ENCODE measurements at regions not wholly inside any gene's neighbourhood (a gene's known extent, or its start where the extent isn't known, plus 50 kb on each side); places are given as distances from the start of the nearest gene placed in this dataset.

DNA sequence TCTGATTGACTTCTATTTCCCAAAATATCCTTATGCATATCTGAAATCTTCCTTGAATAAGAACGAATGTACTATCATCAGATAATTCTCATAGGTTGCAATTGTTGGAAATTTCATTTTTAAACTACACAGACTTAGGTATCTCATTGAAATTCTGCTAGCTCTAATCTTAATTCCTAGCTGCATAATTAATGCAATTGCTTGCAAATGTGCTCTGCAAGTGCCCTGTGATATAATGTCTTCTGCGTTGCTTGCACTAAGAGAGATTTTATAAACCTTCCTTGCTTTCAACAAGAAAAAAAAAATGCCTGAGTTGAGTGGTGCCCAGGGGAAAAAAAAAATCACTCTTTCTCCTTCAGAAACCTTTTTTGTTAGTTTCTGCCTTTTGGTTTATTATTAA is 354.9 kb downstream of the TFAP2A start:
- no peak overlapping the region for H3K4me3 ChIP-seq (replicated peaks in 1 of 2; ENCODE audit: low read depth in 1 of 2, low read length in 2 of 2)
- no TSS peak for BruUV-seq (replicated peaks)
- TF ChIP-seq, protein P1, sequence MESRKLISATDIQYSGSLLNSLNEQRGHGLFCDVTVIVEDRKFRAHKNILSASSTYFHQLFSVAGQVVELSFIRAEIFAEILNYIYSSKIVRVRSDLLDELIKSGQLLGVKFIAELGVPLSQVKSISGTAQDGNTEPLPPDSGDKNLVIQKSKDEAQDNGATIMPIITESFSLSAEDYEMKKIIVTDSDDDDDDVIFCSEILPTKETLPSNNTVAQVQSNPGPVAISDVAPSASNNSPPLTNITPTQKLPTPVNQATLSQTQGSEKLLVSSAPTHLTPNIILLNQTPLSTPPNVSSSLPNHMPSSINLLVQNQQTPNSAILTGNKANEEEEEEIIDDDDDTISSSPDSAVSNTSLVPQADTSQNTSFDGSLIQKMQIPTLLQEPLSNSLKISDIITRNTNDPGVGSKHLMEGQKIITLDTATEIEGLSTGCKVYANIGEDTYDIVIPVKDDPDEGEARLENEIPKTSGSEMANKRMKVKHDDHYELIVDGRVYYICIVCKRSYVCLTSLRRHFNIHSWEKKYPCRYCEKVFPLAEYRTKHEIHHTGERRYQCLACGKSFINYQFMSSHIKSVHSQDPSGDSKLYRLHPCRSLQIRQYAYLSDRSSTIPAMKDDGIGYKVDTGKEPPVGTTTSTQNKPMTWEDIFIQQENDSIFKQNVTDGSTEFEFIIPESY (IDR thresholded peaks at IDR 0.05; ENCODE audit: extremely low read depth, insufficient replicate concordance, low read length): no peak
- TF ChIP-seq ZFX (IDR thresholded peaks at IDR 0.05) (no peak), CEBPB (IDR thresholded peaks at IDR 0.05; ENCODE audit: low read depth) (no peak), ELF1 (IDR thresholded peaks at IDR 0.05; ENCODE audit: borderline replicate concordance, low read depth) (no peak)
- TF ChIP-seq, protein P2, sequence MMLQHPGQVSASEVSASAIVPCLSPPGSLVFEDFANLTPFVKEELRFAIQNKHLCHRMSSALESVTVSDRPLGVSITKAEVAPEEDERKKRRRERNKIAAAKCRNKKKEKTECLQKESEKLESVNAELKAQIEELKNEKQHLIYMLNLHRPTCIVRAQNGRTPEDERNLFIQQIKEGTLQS (IDR thresholded peaks at IDR 0.05): no peak

DNA sequence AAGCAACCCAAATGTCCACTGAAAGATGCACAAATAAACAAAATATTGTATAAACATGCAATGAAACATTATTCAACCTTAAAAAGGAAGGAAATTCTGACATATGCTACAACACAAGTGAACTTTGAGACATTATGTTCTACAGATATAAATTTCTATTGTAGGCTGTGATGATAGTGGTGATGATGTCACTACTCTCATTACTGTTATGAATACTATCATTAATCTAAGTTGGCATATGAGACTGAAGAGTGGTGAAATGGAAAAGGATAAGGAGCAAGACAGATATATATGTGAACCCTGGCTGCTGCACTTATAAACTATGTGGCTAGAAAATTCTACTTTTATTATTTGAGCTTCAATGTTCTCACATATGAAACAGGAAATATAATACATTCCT is 360.2 kb downstream of the TFAP2A start:
- H3K79me2 ChIP-seq (ENCODE audit: insufficient read depth, low read length): no peaks in the 10 kb centered on the region
- no peaks in the 10 kb centered on the region for H3K27me3 ChIP-seq (ENCODE audit: insufficient read depth, low read length)
- ATAC-seq (no peak), DNase-seq (ENCODE audit: low read depth, low spot score) (no peak)
- no peaks in the 10 kb centered on the region for H3K4me1 ChIP-seq (ENCODE audit: control insufficient read depth in 1 of 2, insufficient read depth in 2 of 2, low read length in 2 of 2)
- no peaks in the 10 kb centered on the region for H3K36me3 ChIP-seq (ENCODE audit: control insufficient read depth in 1 of 2, insufficient read depth in 2 of 2, low read length in 2 of 2)
- H3K4me3 ChIP-seq (replicated peaks in 1 of 2; ENCODE audit: low read depth in 1 of 2, low read length in 2 of 2): no peak overlapping the region
- H4K20me1 ChIP-seq (ENCODE audit: insufficient read depth): no peaks in the 10 kb centered on the region
- ChIA-PET CTCF (no interaction called here), POLR2A (no interaction called here), RAD21 (ENCODE audit: low non-redundant PET in 1 of 2, low total read pairs in 2 of 2, uncharacterized antibody in 2 of 2, unreplicated experiment in 2 of 2) (no interaction called here)
- H3K9ac ChIP-seq (ENCODE audit: low read length): no peak overlapping the region
- no peak overlapping the region for H2AFZ ChIP-seq (ENCODE audit: low read depth, low read length, poor library complexity, severe bottlenecking)
- intact Hi-C loops (cut with micrococcal nuclease): no loop called here
- no TSS peak for BruUV-seq (replicated peaks)
- no peaks in the 10 kb centered on the region for H3K9me3 ChIP-seq (ENCODE audit: control insufficient read depth in 1 of 2, insufficient read depth in 1 of 2, low read depth in 1 of 2, low read length in 2 of 2)
- no peak overlapping the region for H3K4me2 ChIP-seq (ENCODE audit: low read length)
- TF ChIP-seq YY1 (IDR thresholded peaks at IDR 0.05; ENCODE audit: extremely low read depth, insufficient replicate concordance, low read depth, low read length) (no peak), SIN3A (IDR thresholded peaks at IDR 0.05; ENCODE audit: low read depth) (no peak), SRF (IDR thresholded peaks at IDR 0.05; ENCODE audit: low read depth) (no peak), ZNF274 (IDR thresholded peaks at IDR 0.05; ENCODE audit: low read depth, low read length) (no peak), RAD21 (IDR thresholded peaks at IDR 0.05; ENCODE audit: low read depth) (no peak), EGR1 (IDR thresholded peaks at IDR 0.05; ENCODE audit: low read depth) (no peak), POLR2AphosphoS5 (IDR thresholded peaks at IDR 0.05; ENCODE audit: low read depth, low read length) (no peak)
- TF ChIP-seq, protein P1 (IDR thresholded peaks at IDR 0.05; ENCODE audit: extremely low read depth, insufficient replicate concordance, low read length): no peak
- H3K27ac ChIP-seq (ENCODE audit: low read depth, low read length): no peak overlapping the region
- H3K9me2 ChIP-seq (ENCODE audit: insufficient read depth): no peaks in the 10 kb centered on the region

More for the DNA sequence above, 354.9 kb downstream of the TFAP2A start:
- H3K4me2 ChIP-seq (ENCODE audit: low read length): no peak overlapping the region
- DNase-seq (ENCODE audit: low read depth, low spot score) (no peak), ATAC-seq (no peak)
- no peaks in the 10 kb centered on the region for H4K20me1 ChIP-seq (ENCODE audit: insufficient read depth)
- H3K36me3 ChIP-seq (ENCODE audit: control insufficient read depth in 1 of 2, insufficient read depth in 2 of 2, low read length in 2 of 2): no peaks in the 10 kb centered on the region
- no peak overlapping the region for H3K27ac ChIP-seq (ENCODE audit: low read depth, low read length)
- H3K9ac ChIP-seq (ENCODE audit: low read length): no peak overlapping the region
- intact Hi-C loops (cut with micrococcal nuclease): no loop called here
- no peak overlapping the region for H2AFZ ChIP-seq (ENCODE audit: low read depth, low read length, poor library complexity, severe bottlenecking)
- ChIA-PET RAD21 (ENCODE audit: low non-redundant PET in 1 of 2, low total read pairs in 2 of 2, uncharacterized antibody in 2 of 2, unreplicated experiment in 2 of 2) (no interaction called here), CTCF (no interaction called here), POLR2A (no interaction called here)
- H3K27me3 ChIP-seq (ENCODE audit: insufficient read depth, low read length): no peaks in the 10 kb centered on the region
- no peaks in the 10 kb centered on the region for H3K9me2 ChIP-seq (ENCODE audit: insufficient read depth)
- no peaks in the 10 kb centered on the region for H3K4me1 ChIP-seq (ENCODE audit: control insufficient read depth in 1 of 2, insufficient read depth in 2 of 2, low read length in 2 of 2)
- H3K9me3 ChIP-seq (ENCODE audit: control insufficient read depth in 1 of 2, insufficient read depth in 1 of 2, low read depth in 1 of 2, low read length in 2 of 2): no peaks in the 10 kb centered on the region
- H3K79me2 ChIP-seq (ENCODE audit: insufficient read depth, low read length): no peaks in the 10 kb centered on the region
